Lower lobe of right lung (tissue), 2 donors: ENCODE measurements at regions not wholly inside any gene's neighbourhood (a gene's known extent, or its start where the extent isn't known, plus 50 kb on each side); places are given as distances from the start of the nearest gene placed in this dataset.
"Not testable (repeated sequence)": the region's sequence is repeated elsewhere in the genome, so short reads cannot be mapped to it uniquely, and the experiment has no call there.

Source experiments
- ATAC-seq, 2 donors: fragments of 200-7000 bp; cut with Tn5 transposase; one replicate each; pipeline ENCODE4 v1.9.1; 2020 to 2022; ENCODE audit warnings: mild to moderate bottlenecking in 2 of 2, moderate library complexity in 2 of 2
- DNase-seq: peaks from one replicate; pipeline ENCODE4 v3.0.0-alpha.2; 2020
- H3K27ac ChIP-seq: fragments of 200-600 bp; one replicate; pipeline ENCODE4 v1.8.0; 2022
- H3K27me3 ChIP-seq: fragments of 200-600 bp; one replicate; pipeline ENCODE4 v1.8.0; 2022; ENCODE audit warnings: low read depth
- H3K36me3 ChIP-seq: fragments of 200-600 bp; one replicate; pipeline ENCODE4 v1.8.0; 2022; ENCODE audit warnings: mild to moderate bottlenecking
- H3K4me1 ChIP-seq: fragments of 200-600 bp; one replicate; pipeline ENCODE4 v1.8.0; 2022
- H3K4me3 ChIP-seq: fragments of 200-600 bp; one replicate; pipeline ENCODE4 v1.8.0; 2022; ENCODE audit warnings: mild to moderate bottlenecking
- H3K9me3 ChIP-seq: fragments of 200-600 bp; one replicate; pipeline ENCODE4 v1.8.0; 2022
- CTCF ChIP-seq: fragments of 200-600 bp; IDR thresholded peaks from one replicate; pipeline ENCODE4 v1.8.0; 2022; ENCODE audit warnings: antibody characterized with exemption, mild to moderate bottlenecking
- intact Hi-C: fragments of 100-400 bp; cut with DNase I; formaldehyde crosslinking; loops from one replicate; pipeline ENCODE4 v1.11.0; 2022
- donor health status: DM: no; HTN: yes; CAD: no; lungs with severe emphysema.

GRCh38 chr2:17460371-17461086 is 57.7 kb downstream of the RAD51AP2 start:
- H3K36me3 ChIP-seq = no peaks in the 10 kb centered on the region
- no peak for TF ChIP-seq CTCF
- no peak overlapping the region for H3K4me3 ChIP-seq
- intact Hi-C loops = no loop called here
- no peaks in the 10 kb centered on the region for H3K9me3 ChIP-seq
- ATAC-seq = no peak
- H3K27me3 ChIP-seq = no peaks in the 10 kb centered on the region
- H3K27ac ChIP-seq = no peak overlapping the region
- no peaks in the 10 kb centered on the region for H3K4me1 ChIP-seq
- no peak for DNase-seq

- Histone ChIP-seq H3K27ac (no peak overlapping the region), H3K36me3 (no peaks in the 10 kb centered on the region), H3K9me3 (no peaks in the 10 kb centered on the region), H3K27me3 (no peaks in the 10 kb centered on the region), H3K4me1 (no peaks in the 10 kb centered on the region), H3K4me3 (no peak overlapping the region)
- intact Hi-C loops = no loop called here
- TF ChIP-seq CTCF = no peak
- DNase-seq = no peak
- ATAC-seq = no peak
Observed at GRCh38 chr2:17455343-17455742, 62.9 kb downstream of the RAD51AP2 start.

DNA sequence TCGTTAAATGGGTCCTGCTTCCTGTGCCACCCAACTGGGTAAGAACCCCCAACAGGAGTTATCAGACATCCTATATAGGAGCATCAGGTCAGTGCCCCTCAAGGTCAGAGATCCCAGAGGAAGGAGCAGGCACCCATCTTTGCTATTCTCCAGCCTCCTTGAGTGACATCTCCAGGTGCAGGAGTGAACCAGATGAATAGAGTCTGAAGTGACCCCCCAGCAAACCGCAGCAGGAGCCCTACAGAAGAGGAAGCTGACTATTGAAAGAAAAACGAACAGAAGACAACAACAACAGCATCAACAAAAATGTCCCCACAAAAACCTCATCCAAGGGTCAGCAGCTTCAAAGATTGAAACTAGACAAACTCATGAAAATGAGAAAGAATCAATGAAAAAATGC is 72.0 kb downstream of the RAD51AP2 start:
- H3K27me3 ChIP-seq, ATAC-seq, H3K27ac ChIP-seq, DNase-seq, H3K9me3 ChIP-seq, intact Hi-C loops, H3K36me3 ChIP-seq, H3K4me3 ChIP-seq, H3K4me1 ChIP-seq: not testable (repeated sequence)

DNA sequence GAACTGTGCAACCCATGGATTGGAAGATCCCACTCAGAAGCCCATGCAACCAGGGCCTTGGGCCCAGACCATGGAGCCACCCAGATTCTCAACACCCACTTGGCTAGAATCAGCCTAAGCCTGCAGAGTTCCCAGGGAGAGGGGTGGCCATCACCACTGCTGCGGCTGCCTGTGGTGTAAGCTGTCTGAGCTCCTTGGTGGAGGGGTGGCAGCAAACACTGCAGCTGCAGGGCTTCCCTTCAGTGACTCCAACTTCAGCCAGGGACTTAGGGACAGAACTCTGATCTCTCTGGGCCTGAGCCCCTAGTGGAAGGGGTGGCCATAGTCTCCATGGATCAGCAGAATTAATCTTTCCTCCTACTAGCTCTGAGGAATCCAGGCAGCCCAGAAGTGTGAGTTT is 72.5 kb downstream of the RAD51AP2 start:
- Histone ChIP-seq H3K27me3 (no peaks in the 10 kb centered on the region), H3K4me3 (no peak overlapping the region), H3K36me3 (no peaks in the 10 kb centered on the region), H3K9me3 (no peaks in the 10 kb centered on the region), H3K27ac (no peak overlapping the region), H3K4me1 (no peaks in the 10 kb centered on the region)
- ATAC-seq (no peak), DNase-seq (no peak)
- no peak for TF ChIP-seq CTCF
- intact Hi-C loops = no loop called here

- H3K9me3 ChIP-seq = no peaks in the 10 kb centered on the region
- intact Hi-C loops = no loop called here
- H3K36me3 ChIP-seq = no peaks in the 10 kb centered on the region
- H3K4me1 ChIP-seq = no peaks in the 10 kb centered on the region
- DNase-seq (no peak), ATAC-seq (no peak)
- no peak overlapping the region for H3K27ac ChIP-seq
- no peaks in the 10 kb centered on the region for H3K27me3 ChIP-seq
- TF ChIP-seq CTCF = no peak
- H3K4me3 ChIP-seq = no peak overlapping the region
Observed at GRCh38 chr2:17442334-17442733, 75.9 kb downstream of the RAD51AP2 start.

DNA sequence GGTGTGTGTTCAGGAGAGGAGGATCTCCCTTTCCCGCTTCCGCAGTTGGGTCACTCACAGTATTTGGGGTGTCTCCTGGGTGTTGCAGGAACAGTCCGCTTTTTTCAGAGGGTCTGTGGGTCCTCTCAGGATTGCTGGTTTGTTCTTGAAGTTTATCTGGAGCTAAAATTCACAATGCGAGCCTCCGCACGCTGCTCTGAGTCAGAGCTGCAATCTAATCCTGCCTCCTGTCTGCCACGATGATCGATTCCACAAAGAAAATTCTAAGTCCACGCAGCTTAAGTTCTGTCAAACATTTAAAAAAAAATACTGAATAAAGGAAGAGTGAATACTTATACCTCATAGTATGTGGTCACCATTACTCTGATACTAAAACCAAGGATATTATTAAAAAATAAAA is 76.5 kb downstream of the RAD51AP2 start:
- Histone ChIP-seq H3K4me3 (no peak overlapping the region), H3K4me1 (no peaks in the 10 kb centered on the region), H3K27me3 (no peaks in the 10 kb centered on the region), H3K9me3 (no peaks in the 10 kb centered on the region), H3K36me3 (no peaks in the 10 kb centered on the region), H3K27ac (no peak overlapping the region)
- intact Hi-C loops = no loop called here
- TF ChIP-seq CTCF = no peak
- no peak for ATAC-seq
- DNase-seq = no peak
